Bronchial epithelial cell (primary cell): ENCODE measurements at regions not wholly inside any gene's neighbourhood (a gene's known extent, or its start where the extent isn't known, plus 50 kb on each side); places are given as distances from the start of the nearest gene placed in this dataset.

ENCODE experiments used
- DNase-seq: peaks from one replicate; pipeline ENCODE4 v3.0.0-alpha.2; 2010; ENCODE audit warnings: low read depth
- FAIRE-seq: peaks from 2 replicates; lab custom pipeline; 2011; peaks lifted over from hg19 to GRCh38; lab: Jason Lieb, UNC
- H3K27me3 ChIP-seq: 2 replicates; pipeline ENCODE4 v1.5.1; 2011; ENCODE audit warnings: low read length; ENCODE audit not compliant: control insufficient read depth, insufficient read depth
- H3K36me3 ChIP-seq: 2 replicates; pipeline ENCODE4 v1.5.1; 2011; ENCODE audit warnings: low read length; ENCODE audit not compliant: control insufficient read depth, insufficient read depth
- H3K4me3 ChIP-seq: 2 replicates; pipeline ENCODE4 v1.5.1; 2011; ENCODE audit warnings: mild to moderate bottlenecking, low read depth, low read length, control low read depth
- CTCF ChIP-seq: IDR thresholded peaks from 2 replicates; pipeline ENCODE4 v1.5.1; 2011; ENCODE audit warnings: mild to moderate bottlenecking, moderate library complexity, low read length, control low read depth, inconsistent platforms; ENCODE audit not compliant: insufficient read depth, severe bottlenecking

GRCh38 chr1:222331765-222332164 lies 216.1 kb downstream of the HHIPL2 start:
- Histone ChIP-seq H3K4me3 (no peak overlapping the region), H3K36me3 (no peaks in the 10 kb centered on the region), H3K27me3 (no peaks in the 10 kb centered on the region)
- peak; percentile 5 for DNase-seq
- no peak for FAIRE-seq
- TF ChIP-seq CTCF: no peak

DNA sequence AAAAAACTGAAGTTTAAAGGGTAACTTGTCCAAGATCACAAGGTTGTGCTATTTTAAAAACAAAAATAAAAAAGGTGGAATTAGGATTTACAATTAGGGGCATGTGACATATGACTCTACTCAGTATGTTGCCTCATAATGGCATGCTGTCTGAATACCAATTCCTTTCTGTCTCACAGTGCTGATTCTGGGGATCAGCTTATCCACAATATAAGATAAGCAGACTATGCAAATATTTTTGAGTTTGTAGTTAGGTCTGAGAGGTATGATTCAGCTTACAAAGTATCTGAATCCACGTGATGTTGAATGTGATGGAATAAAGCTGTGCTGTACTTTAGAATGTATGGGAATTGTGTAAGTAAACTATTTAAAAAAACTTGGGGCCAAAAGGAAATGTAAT lies 216.6 kb downstream of the HHIPL2 start:
- H3K4me3 ChIP-seq: no peak overlapping the region
- TF ChIP-seq CTCF: no peak
- no peaks in the 10 kb centered on the region for H3K36me3 ChIP-seq
- no peaks in the 10 kb centered on the region for H3K27me3 ChIP-seq
- no peak for FAIRE-seq
- peak; percentile 61 for DNase-seq

GRCh38 chr1:222329493-222330045 lies 218.3 kb downstream of the HHIPL2 start:
- no peaks in the 10 kb centered on the region for H3K36me3 ChIP-seq
- no peaks in the 10 kb centered on the region for H3K27me3 ChIP-seq
- FAIRE-seq (no peak), DNase-seq (no peak)
- H3K4me3 ChIP-seq: no peak overlapping the region
- no peak for TF ChIP-seq CTCF

- FAIRE-seq (no peak), DNase-seq (no peak)
- H3K36me3 ChIP-seq: no peaks in the 10 kb centered on the region
- no peak for TF ChIP-seq CTCF
- no peak overlapping the region for H3K4me3 ChIP-seq
- H3K27me3 ChIP-seq: no peaks in the 10 kb centered on the region
These were observed 221.2 kb downstream of the HHIPL2 start for GRCh38 chr1:222326710-222327036.

GRCh38 chr1:222326006-222326709 lies 221.7 kb downstream of the HHIPL2 start:
- no peaks in the 10 kb centered on the region for H3K27me3 ChIP-seq
- no peak for TF ChIP-seq CTCF
- FAIRE-seq (no peak), DNase-seq (no peak)
- no peak overlapping the region for H3K4me3 ChIP-seq
- H3K36me3 ChIP-seq: no peaks in the 10 kb centered on the region

GRCh38 chr1:222325506-222325905 lies 222.4 kb downstream of the HHIPL2 start:
- TF ChIP-seq CTCF: no peak
- Histone ChIP-seq H3K4me3 (no peak overlapping the region), H3K36me3 (no peaks in the 10 kb centered on the region), H3K27me3 (no peaks in the 10 kb centered on the region)
- FAIRE-seq (no peak), DNase-seq (no peak)
